ENCODE measurements at regions not wholly inside any gene's neighbourhood (a gene's known extent, or its start where the extent isn't known, plus 50 kb on each side); places are given as distances from the start of the nearest gene placed in this dataset.

GRCh38 chr10:47127188-47127785 lies 172.7 kb upstream of the GDF10 start:
- no peak for DNase-seq (ENCODE audit: low spot score in 2 of 2)
- no peak for TF ChIP-seq POLR2A (IDR thresholded peaks at IDR 0.05)
- no peak for TF ChIP-seq CTCF (IDR thresholded peaks at IDR 0.05)
- 55 to 59% methylated on average over 5 of the region's 5 CpGs for WGBS, 2 donors
- no peak overlapping the region for H3K4me3 ChIP-seq (ENCODE audit: low read depth, poor library complexity, severe bottlenecking)
- intact Hi-C loops (cut with DNase I; ENCODE audit: low total_unique reads): no loop called here

GRCh38 chr10:47130491-47130890 lies 169.5 kb upstream of the GDF10 start:
- intact Hi-C loops (cut with DNase I; ENCODE audit: low total_unique reads): no loop called here
- no peak for TF ChIP-seq POLR2A (IDR thresholded peaks at IDR 0.05)
- no peak for TF ChIP-seq CTCF (IDR thresholded peaks at IDR 0.05)
- no peak for DNase-seq (ENCODE audit: low spot score in 2 of 2)
- no peak overlapping the region for H3K4me3 ChIP-seq (ENCODE audit: low read depth, poor library complexity, severe bottlenecking)

GRCh38 chr10:47133871-47134570 lies 166.0 kb upstream of the GDF10 start:
- no peak for DNase-seq (ENCODE audit: low spot score in 2 of 2)
- TF ChIP-seq POLR2A (IDR thresholded peaks at IDR 0.05): no peak
- no peak for TF ChIP-seq CTCF (IDR thresholded peaks at IDR 0.05)
- WGBS, 2 donors: 79 to 80% methylated on average over 6 of the region's 6 CpGs
- intact Hi-C loops (cut with DNase I; ENCODE audit: low total_unique reads): no loop called here
- H3K4me3 ChIP-seq (ENCODE audit: low read depth, poor library complexity, severe bottlenecking): no peak overlapping the region

- no peak overlapping the region for H3K4me3 ChIP-seq (ENCODE audit: low read depth, poor library complexity, severe bottlenecking)
- no peak for DNase-seq (ENCODE audit: low spot score in 2 of 2)
- WGBS, 2 donors: 67 to 97% methylated on average over 3 of the region's 3 CpGs
- intact Hi-C loops (cut with DNase I; ENCODE audit: low total_unique reads): no loop called here
- TF ChIP-seq POLR2A (IDR thresholded peaks at IDR 0.05) (no peak), CTCF (IDR thresholded peaks at IDR 0.05) (no peak)
These were observed 163.1 kb upstream of the GDF10 start for GRCh38 chr10:47136866-47137265.

- no peak for DNase-seq (ENCODE audit: low spot score in 2 of 2)
- no peak for TF ChIP-seq POLR2A (IDR thresholded peaks at IDR 0.05)
- no peak for TF ChIP-seq CTCF (IDR thresholded peaks at IDR 0.05)
- WGBS, 2 donors: 88 to 96% methylated on average over 5 of the region's 5 CpGs
These were observed 162.6 kb upstream of the GDF10 start for GRCh38 chr10:47137311-47137851.

More at GRCh38 chr10:47137311-47137851, 162.6 kb upstream of the GDF10 start:
- H3K4me3 ChIP-seq (ENCODE audit: low read depth, poor library complexity, severe bottlenecking): no peak overlapping the region
- intact Hi-C loops (cut with DNase I; ENCODE audit: low total_unique reads): no loop called here

Data from lower leg skin (tissue), 4 donors.